Fibroblast of skin of right biceps (primary cell): ENCODE measurements at regions not wholly inside any gene's neighbourhood (a gene's known extent, or its start where the extent isn't known, plus 50 kb on each side); places are given as distances from the start of the nearest gene placed in this dataset.

Experiments
- DNase-seq: peaks from one replicate; pipeline ENCODE4 v3.0.0-alpha.2; 2013

GRCh38 chr19:57037556-57037955 lies 82.2 kb upstream of the USP29 start:
- DNase-seq: no peak

- no peak for DNase-seq
These were observed 72.0 kb upstream of the USP29 start for GRCh38 chr19:57047743-57048142.

GRCh38 chr19:57050863-57051262 lies 68.9 kb upstream of the USP29 start:
- no peak for DNase-seq

GRCh38 chr19:57052081-57052480 lies 67.7 kb upstream of the USP29 start:
- DNase-seq: no peak

GRCh38 chr19:57053401-57053800 lies 66.4 kb upstream of the USP29 start:
- DNase-seq: no peak

GRCh38 chr19:57055956-57056355 lies 63.8 kb upstream of the USP29 start:
- no peak for DNase-seq

- no peak for DNase-seq
These were observed 62.6 kb upstream of the USP29 start for GRCh38 chr19:57057036-57057686.

- DNase-seq: no peak
These were observed 60.9 kb upstream of the USP29 start for GRCh38 chr19:57058871-57059270.

- DNase-seq: no peak
These were observed 56.7 kb upstream of the USP29 start for GRCh38 chr19:57063070-57063469.

GRCh38 chr19:57067440-57067839 lies 52.3 kb upstream of the USP29 start:
- DNase-seq: no peak

GRCh38 chr19:57068311-57068710 lies 51.5 kb upstream of the USP29 start:
- DNase-seq: no peak

GRCh38 chr19:57068921-57069697 lies 50.7 kb upstream of the USP29 start:
- no peak for DNase-seq
